Calu3 (cell line): ENCODE measurements at regions not wholly inside any gene's neighbourhood (a gene's known extent, or its start where the extent isn't known, plus 50 kb on each side); places are given as distances from the start of the nearest gene placed in this dataset.

Source experiments
- BruUV-seq: library from RNA; stranded (reverse); fragments of 400-500 nt; replicated peaks from 2 replicates; lab custom pipeline; 2021; lab: Mats Ljungman, UMichigan
- CTCF ChIA-PET: fragments of 300-600 bp; sonication (Branson Sonifier 250); formaldehyde crosslinking; loops from one replicate; lab custom pipeline; 2022; ENCODE audit warnings: antibody characterized with exemption; lab: Charles Lee
- DNase-seq: peaks from one replicate; pipeline ENCODE4 v3.0.0; 2022
- H3K27ac Mint-ChIP-seq: one replicate; pipeline ENCODE4 v1.8.0; 2022; ENCODE audit warnings: mixed read lengths; ENCODE audit not compliant: unreplicated experiment
- H3K27me3 Mint-ChIP-seq: one replicate; pipeline ENCODE4 v1.8.0; 2022; ENCODE audit warnings: mixed read lengths; ENCODE audit not compliant: unreplicated experiment
- H3K36me3 Mint-ChIP-seq: one replicate; pipeline ENCODE4 v1.8.0; 2022; ENCODE audit warnings: mild to moderate bottlenecking, moderate library complexity, mixed read lengths; ENCODE audit not compliant: insufficient read depth, unreplicated experiment
- H3K4me1 Mint-ChIP-seq: one replicate; pipeline ENCODE4 v1.8.0; 2022; ENCODE audit warnings: mild to moderate bottlenecking, low read depth, mixed read lengths; ENCODE audit not compliant: unreplicated experiment
- H3K4me3 Mint-ChIP-seq: one replicate; pipeline ENCODE4 v1.8.0; 2022; ENCODE audit warnings: mild to moderate bottlenecking, low read depth, moderate library complexity, mixed read lengths; ENCODE audit not compliant: unreplicated experiment
- H3K9me3 Mint-ChIP-seq: one replicate; pipeline ENCODE4 v1.8.0; 2022; ENCODE audit warnings: low read depth, mixed read lengths; ENCODE audit not compliant: unreplicated experiment
- intact Hi-C: fragments of 100-400 bp; cut with micrococcal nuclease; formaldehyde crosslinking; loops from one replicate; pipeline ENCODE4 v1.10.0; 2022; ENCODE audit not compliant: unreplicated experiment
- TF ChIP-seq, protein P1 (sequence below): fragments of 200-600 bp; IDR thresholded peaks from one replicate; pipeline ENCODE4 v1.8.0; 2022; ENCODE audit warnings: antibody characterized with exemption; ENCODE audit not compliant: unreplicated experiment

DNA sequence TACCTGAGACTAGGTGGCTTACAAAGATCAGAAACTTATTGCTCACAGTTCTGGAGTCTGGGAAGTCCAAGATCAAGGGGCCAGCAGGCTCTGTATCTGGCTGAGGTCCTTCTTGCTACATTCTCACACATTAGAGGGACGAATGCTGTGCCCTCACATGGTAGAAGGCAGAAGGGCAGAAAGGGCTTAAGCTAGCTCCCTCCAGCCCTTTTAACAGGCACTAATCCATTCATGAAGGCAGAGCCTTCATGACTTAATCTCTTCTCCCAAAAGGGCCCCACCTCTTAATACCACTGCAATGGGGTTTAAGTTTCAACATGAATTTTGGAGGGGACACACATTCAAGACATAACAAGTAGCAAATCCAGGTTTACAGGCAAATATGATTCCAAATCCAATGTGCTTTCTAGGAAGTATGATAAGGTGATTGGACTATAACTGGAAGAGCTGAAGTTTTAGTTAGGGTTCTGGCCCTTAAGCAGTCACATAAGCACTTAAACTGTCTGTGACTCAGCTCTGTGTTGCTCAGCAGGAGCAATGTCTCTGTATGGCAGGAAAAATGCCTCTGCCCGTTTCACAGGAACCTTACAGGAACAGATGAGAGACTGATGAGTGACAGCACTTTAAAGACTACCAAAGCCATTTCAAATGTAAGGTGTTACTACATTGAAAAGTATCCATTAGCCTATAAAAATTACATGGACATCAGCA is 119.6 kb upstream of the PTPRM start:
- H3K4me1 Mint-ChIP-seq, result no peaks in the 10 kb centered on the region
- H3K27me3 Mint-ChIP-seq, result peaks cover 46% of the 10 kb centered on the region
- no TSS peak for BruUV-seq

DNA sequence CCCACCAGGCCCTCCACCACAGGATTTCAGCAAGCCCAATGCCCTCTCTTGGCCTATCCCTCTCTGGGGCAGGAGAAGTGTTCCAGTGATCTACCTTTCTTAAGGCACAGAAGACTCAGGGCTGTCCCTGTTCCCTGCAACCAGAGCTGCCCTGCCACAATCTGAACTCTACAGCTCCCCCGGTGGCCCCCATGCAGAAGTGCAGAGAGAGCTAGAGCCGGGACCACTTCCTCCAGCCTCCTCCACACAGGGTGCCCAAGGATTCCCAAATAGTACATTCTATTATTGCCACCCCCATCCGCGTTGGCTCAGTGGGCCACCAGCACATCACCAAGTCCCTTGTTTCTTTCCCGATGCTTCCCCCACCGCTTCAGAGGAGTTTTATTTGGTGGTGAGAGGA is 114.8 kb upstream of the PTPRM start:
- DNase-seq, result peak; percentile 62
- Mint-ChIP-seq H3K9me3 (no peaks in the 10 kb centered on the region), H3K27me3 (peaks cover 71% of the 10 kb centered on the region), H3K27ac (no peak overlapping the region), H3K4me1 (no peaks in the 10 kb centered on the region), H3K36me3 (no peaks in the 10 kb centered on the region), H3K4me3 (no peak overlapping the region)
- BruUV-seq, result no TSS peak
- intact Hi-C loops, result loop anchor here (10.0 kb wide), 1 partner anchor 178 kb away; no protein-coding TSS in a partner anchor
- CTCF ChIA-PET, result interaction anchor here (0.5 to 1.9 kb wide), 8 partner anchors 11 to 1090 kb away, joined by 3 to 8 read pairs (median 6); partner anchors contain the start of gene PTPRM
- TF ChIP-seq, protein P1, sequence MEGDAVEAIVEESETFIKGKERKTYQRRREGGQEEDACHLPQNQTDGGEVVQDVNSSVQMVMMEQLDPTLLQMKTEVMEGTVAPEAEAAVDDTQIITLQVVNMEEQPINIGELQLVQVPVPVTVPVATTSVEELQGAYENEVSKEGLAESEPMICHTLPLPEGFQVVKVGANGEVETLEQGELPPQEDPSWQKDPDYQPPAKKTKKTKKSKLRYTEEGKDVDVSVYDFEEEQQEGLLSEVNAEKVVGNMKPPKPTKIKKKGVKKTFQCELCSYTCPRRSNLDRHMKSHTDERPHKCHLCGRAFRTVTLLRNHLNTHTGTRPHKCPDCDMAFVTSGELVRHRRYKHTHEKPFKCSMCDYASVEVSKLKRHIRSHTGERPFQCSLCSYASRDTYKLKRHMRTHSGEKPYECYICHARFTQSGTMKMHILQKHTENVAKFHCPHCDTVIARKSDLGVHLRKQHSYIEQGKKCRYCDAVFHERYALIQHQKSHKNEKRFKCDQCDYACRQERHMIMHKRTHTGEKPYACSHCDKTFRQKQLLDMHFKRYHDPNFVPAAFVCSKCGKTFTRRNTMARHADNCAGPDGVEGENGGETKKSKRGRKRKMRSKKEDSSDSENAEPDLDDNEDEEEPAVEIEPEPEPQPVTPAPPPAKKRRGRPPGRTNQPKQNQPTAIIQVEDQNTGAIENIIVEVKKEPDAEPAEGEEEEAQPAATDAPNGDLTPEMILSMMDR, result peak; percentile 79

More for the DNA sequence above, 119.6 kb upstream of the PTPRM start:
- intact Hi-C loops, result no loop called here
- DNase-seq, result no peak
- TF ChIP-seq, protein P1, result no peak
- H3K4me3 Mint-ChIP-seq, result no peak overlapping the region
- H3K36me3 Mint-ChIP-seq, result no peaks in the 10 kb centered on the region
- H3K9me3 Mint-ChIP-seq, result no peaks in the 10 kb centered on the region
- no peak overlapping the region for H3K27ac Mint-ChIP-seq
- CTCF ChIA-PET, result no interaction called here

DNA sequence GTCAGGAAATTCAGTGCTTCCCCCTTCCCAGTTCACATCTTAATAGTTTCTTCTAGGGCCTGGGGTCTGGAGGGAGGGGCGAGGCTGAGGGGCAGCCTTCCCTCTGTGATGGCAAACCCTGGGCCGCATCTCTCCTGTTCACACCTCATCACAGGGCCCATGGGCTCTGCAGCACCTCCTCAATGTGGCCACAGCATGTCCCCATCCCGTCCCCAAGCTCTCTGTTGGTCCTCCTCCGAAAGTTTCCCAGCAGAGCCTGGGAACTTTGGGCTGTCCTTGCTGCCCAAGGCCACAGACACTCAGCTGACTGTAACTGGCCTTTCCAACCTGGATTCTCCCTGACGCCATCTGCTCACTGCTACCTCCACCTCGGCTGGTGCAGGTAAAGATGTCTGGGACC is 112.7 kb upstream of the PTPRM start:
- CTCF ChIA-PET, result no interaction called here
- BruUV-seq, result no TSS peak
- Mint-ChIP-seq H3K4me1 (no peaks in the 10 kb centered on the region), H3K27ac (no peak overlapping the region), H3K36me3 (no peaks in the 10 kb centered on the region), H3K9me3 (no peaks in the 10 kb centered on the region), H3K27me3 (peaks cover 52% of the 10 kb centered on the region), H3K4me3 (no peak overlapping the region)
- TF ChIP-seq, protein P1, result no peak
- DNase-seq, result no peak
- intact Hi-C loops, result loop anchor here (10.0 kb wide), 1 partner anchor 180 kb away; no protein-coding TSS in a partner anchor

DNA sequence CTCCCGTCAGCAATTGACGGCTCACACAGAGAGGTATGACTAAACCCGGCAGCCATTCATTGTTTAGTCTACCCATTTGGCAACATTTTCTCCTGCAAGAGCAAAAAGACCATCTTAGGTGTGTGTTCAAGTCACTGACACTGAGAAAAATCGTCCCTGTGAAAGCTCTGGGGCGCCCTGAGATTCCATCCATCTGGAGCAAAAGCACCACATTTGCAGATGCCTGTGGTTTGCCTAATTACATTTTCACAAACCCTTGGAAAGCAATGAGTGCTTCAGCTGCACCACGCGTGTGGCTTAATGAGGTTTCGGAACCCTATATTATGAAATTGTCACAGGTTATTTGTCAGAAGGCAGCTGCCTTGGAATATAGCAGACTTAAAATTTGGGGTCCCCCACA is 110.7 kb upstream of the PTPRM start:
- CTCF ChIA-PET, result no interaction called here
- Mint-ChIP-seq H3K36me3 (no peaks in the 10 kb centered on the region), H3K27ac (no peak overlapping the region), H3K4me3 (no peak overlapping the region), H3K4me1 (no peaks in the 10 kb centered on the region), H3K27me3 (peaks cover 55% of the 10 kb centered on the region), H3K9me3 (no peaks in the 10 kb centered on the region)
- TF ChIP-seq, protein P1, result no peak
- intact Hi-C loops, result loop anchor here (10.0 kb wide), 1 partner anchor 182 kb away; no protein-coding TSS in a partner anchor
- no peak for DNase-seq
- BruUV-seq, result no TSS peak
